ENCODE measurements at regions not wholly inside any gene's neighbourhood (a gene's known extent, or its start where the extent isn't known, plus 50 kb on each side); places are given as distances from the start of the nearest gene placed in this dataset.

GRCh38 chr1:217211486-217211885, 419.4 kb downstream of the GPATCH2 start:
- TF ChIP-seq CTCF (conservative IDR thresholded peaks at IDR 0.05; ENCODE audit: low read length), result no peak
- TF ChIP-seq EZH2phosphoT487 (IDR thresholded peaks at IDR 0.05; ENCODE audit: borderline replicate concordance), result no peak

Data from Loucy (cell line).